GM13977 (cell line): ENCODE measurements at regions not wholly inside any gene's neighbourhood (a gene's known extent, or its start where the extent isn't known, plus 50 kb on each side); places are given as distances from the start of the nearest gene placed in this dataset.

ENCODE experiments used
- DNase-seq: peaks from one replicate; pipeline ENCODE4 v3.0.0; 2012; ENCODE audit warnings: low spot score
- in situ Hi-C: fragments of 300-500 bp; cut with MboI; formaldehyde crosslinking; loops from one replicate; pipeline ENCODE4 v1.12.0; 2022; ENCODE audit warnings: low sequenced_read_pairs, low pct_unique_long_range_greater_than_20kb, mixed read lengths, inconsistent platforms; ENCODE audit not compliant: unreplicated experiment
- TF ChIP-seq, protein P1 (sequence below): IDR thresholded peaks from 2 replicates; pipeline ENCODE4 v1.5.1; 2012; ENCODE audit warnings: mild to moderate bottlenecking, control low read depth; ENCODE audit not compliant: insufficient read depth; ENCODE audit errors: extremely low read depth, missing control alignments

- DNase-seq, result no peak
- TF ChIP-seq, protein P1, sequence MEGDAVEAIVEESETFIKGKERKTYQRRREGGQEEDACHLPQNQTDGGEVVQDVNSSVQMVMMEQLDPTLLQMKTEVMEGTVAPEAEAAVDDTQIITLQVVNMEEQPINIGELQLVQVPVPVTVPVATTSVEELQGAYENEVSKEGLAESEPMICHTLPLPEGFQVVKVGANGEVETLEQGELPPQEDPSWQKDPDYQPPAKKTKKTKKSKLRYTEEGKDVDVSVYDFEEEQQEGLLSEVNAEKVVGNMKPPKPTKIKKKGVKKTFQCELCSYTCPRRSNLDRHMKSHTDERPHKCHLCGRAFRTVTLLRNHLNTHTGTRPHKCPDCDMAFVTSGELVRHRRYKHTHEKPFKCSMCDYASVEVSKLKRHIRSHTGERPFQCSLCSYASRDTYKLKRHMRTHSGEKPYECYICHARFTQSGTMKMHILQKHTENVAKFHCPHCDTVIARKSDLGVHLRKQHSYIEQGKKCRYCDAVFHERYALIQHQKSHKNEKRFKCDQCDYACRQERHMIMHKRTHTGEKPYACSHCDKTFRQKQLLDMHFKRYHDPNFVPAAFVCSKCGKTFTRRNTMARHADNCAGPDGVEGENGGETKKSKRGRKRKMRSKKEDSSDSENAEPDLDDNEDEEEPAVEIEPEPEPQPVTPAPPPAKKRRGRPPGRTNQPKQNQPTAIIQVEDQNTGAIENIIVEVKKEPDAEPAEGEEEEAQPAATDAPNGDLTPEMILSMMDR, result no peak
- in situ Hi-C loops, result no loop called here
Measured at GRCh38 chr2:59250307-59250677, 1009.2 kb upstream of the FANCL start.

- DNase-seq, result no peak
- TF ChIP-seq, protein P1, result no peak
- in situ Hi-C loops, result no loop called here
Measured at GRCh38 chr2:59249441-59250306, 1008.5 kb upstream of the FANCL start.

GRCh38 chr2:59239146-59239545 lies 998.0 kb upstream of the FANCL start:
- no peak for DNase-seq
- in situ Hi-C loops, result no loop called here
- TF ChIP-seq, protein P1, result no peak

DNA sequence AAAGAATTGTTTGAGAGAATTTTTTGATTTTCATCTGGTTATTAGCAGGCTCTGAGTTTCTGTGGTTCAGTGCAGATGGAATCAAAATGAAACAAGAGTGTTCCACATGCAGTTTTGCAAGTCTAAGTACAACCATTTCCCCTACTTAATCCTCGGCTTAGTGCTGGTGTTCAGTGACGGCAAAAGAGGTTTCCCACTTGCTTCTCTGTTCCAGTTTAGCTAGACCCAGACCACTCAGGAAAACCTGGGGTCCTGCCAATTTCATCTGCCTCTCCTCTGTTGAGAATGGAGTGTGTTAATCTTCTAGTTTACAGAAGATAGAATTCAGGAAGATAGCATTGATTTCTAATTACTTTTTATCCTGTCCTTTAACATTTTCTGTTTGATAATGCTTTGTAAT lies 996.2 kb upstream of the FANCL start:
- in situ Hi-C loops, result no loop called here
- TF ChIP-seq, protein P1, result no peak
- DNase-seq, result no peak

DNA sequence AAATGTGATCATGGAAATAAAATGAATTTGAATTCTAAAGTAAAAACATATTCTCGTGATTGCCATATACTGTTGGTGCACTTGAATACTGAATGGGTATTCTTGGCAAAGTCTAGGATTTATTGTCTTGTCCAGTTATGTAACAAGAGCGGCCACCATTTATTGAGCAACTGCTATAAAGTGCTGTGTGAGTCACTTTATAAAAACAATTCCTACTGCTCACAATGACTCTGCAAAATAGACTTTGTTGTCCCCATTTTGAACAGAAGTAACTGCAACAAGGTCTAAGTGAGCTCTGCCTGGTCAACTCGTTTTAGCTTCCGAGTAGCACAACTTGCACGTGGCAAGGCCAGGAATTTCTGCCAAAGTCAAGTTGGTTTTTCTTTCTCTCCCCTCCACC lies 995.6 kb upstream of the FANCL start:
- no peak for DNase-seq
- in situ Hi-C loops, result no loop called here
- TF ChIP-seq, protein P1, result no peak

DNA sequence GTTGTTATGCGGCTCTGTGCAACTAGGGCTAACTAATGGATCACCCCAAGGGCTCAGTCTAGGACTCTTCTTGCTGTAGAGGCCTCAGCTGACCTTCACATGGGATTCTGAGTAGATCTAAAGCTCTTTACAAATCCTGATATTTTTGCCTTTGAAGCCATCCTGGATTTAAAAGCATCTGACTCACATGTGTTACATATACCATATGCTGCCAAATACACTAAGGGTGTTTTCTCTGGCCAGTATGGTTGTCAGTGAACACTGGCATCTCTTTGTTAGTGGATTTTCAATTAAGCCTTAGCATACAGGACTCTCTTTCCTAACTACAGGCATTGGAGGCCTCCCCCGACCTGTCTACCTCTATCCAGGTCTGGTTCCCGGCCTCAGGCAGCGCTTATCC lies 992.8 kb upstream of the FANCL start:
- DNase-seq, result no peak
- TF ChIP-seq, protein P1, result no peak
- in situ Hi-C loops, result no loop called here
